HEK293 (cell line): ENCODE measurements at regions not wholly inside any gene's neighbourhood (a gene's known extent, or its start where the extent isn't known, plus 50 kb on each side); places are given as distances from the start of the nearest gene placed in this dataset.

Source experiments
- CTCF ChIA-PET: fragments of 350-600 bp; formaldehyde crosslinking; extraction: SDS; loops from one replicate; lab custom pipeline; 2021; ENCODE audit warnings: antibody characterized with exemption; lab: Yijun Ruan, JAX
- POLR2A ChIA-PET: fragments of 300-600 bp; formaldehyde crosslinking; extraction: SDS; loops from one replicate; lab custom pipeline; 2020; ENCODE audit warnings: antibody characterized with exemption, inconsistent platforms; lab: Yijun Ruan, JAX
- H3K27ac ChIP-seq: fragments of 200-500 bp; sonication (Bioruptor generic); 2 replicates; pipeline ENCODE4 v1.5.1; 2014; ENCODE audit warnings: low read depth, low read length, control low read depth, inconsistent platforms; ENCODE audit errors: extremely low read depth
- H3K36me3 ChIP-seq, 2 experiments: fragments of 200-500 bp in 1 of 2; sonication (Bioruptor generic) in 1 of 2; 1 replicate in 1 of 2; 2 replicates in 1 of 2; pipeline ENCODE4 v1.5.1; 2014 to 2017; ENCODE audit warnings: inconsistent platforms in 2 of 2, low read length in 2 of 2; ENCODE audit not compliant: control insufficient read depth in 2 of 2, insufficient read depth in 1 of 2
- H3K4me1 ChIP-seq: fragments of 200-500 bp; sonication (Bioruptor generic); 2 replicates; pipeline ENCODE4 v1.5.1; 2014; ENCODE audit warnings: mild to moderate bottlenecking, low read length, inconsistent platforms; ENCODE audit not compliant: control insufficient read depth, insufficient read depth
- H3K4me3 ChIP-seq: 2 replicates; pipeline ENCODE4 v1.5.1; 2011; ENCODE audit warnings: low read depth, mild to moderate bottlenecking, control low read depth, low read length, moderate library complexity
- H3K9me3 ChIP-seq: fragments of 200-500 bp; sonication (Bioruptor generic); 2 replicates; pipeline ENCODE4 v1.5.1; 2014; ENCODE audit warnings: low read depth, low read length, inconsistent platforms; ENCODE audit not compliant: control insufficient read depth, insufficient read depth
- GLI4 ChIP-seq: fragments of 450-650 bp; formaldehyde crosslinking; IDR thresholded peaks from 2 replicates; pipeline ENCODE4 v1.5.1; 2016; ENCODE audit warnings: missing biosample characterization, missing genetic modification characterization
- HOXC10 ChIP-seq: sonication (generic); formaldehyde crosslinking; IDR thresholded peaks from 2 replicates; pipeline ENCODE4 v1.8.1; 2023; ENCODE audit warnings: mild to moderate bottlenecking, missing genetic modification reagents
- HOXD13 ChIP-seq: sonication (generic); formaldehyde crosslinking; IDR thresholded peaks from 2 replicates; pipeline ENCODE4 v1.8.0; 2022; ENCODE audit warnings: missing genetic modification reagents, borderline replicate concordance
- IKZF3 ChIP-seq: fragments of 450-650 bp; IDR thresholded peaks from 2 replicates; pipeline ENCODE4 v1.5.0; 2018; ENCODE audit warnings: missing biosample characterization, mild to moderate bottlenecking, missing genetic modification characterization, moderate library complexity
- KLF8 ChIP-seq: fragments of 450-650 bp; formaldehyde crosslinking; IDR thresholded peaks from 2 replicates; pipeline ENCODE4 v1.5.1; 2016; ENCODE audit warnings: missing biosample characterization, missing genetic modification characterization
- MYNN ChIP-seq: fragments of 450-650 bp; formaldehyde crosslinking; IDR thresholded peaks from 2 replicates; pipeline ENCODE4 v1.5.1; 2016; ENCODE audit warnings: missing biosample characterization, missing genetic modification characterization, borderline replicate concordance
- ZBTB1 ChIP-seq: fragments of 450-650 bp; formaldehyde crosslinking; IDR thresholded peaks from 2 replicates; pipeline ENCODE4 v1.5.1; 2016; ENCODE audit warnings: missing biosample characterization, missing genetic modification characterization
- ZBTB17 ChIP-seq: fragments of 450-650 bp; formaldehyde crosslinking; IDR thresholded peaks from 2 replicates; pipeline ENCODE4 v1.5.1; 2016; ENCODE audit warnings: missing biosample characterization, missing genetic modification characterization
- ZFP3 ChIP-seq: fragments of 450-650 bp; formaldehyde crosslinking; IDR thresholded peaks from 2 replicates; pipeline ENCODE4 v1.5.1; 2016; ENCODE audit warnings: low read depth, missing biosample characterization, missing genetic modification characterization
- ZNF133 ChIP-seq: fragments of 450-650 bp; formaldehyde crosslinking; IDR thresholded peaks from 2 replicates; pipeline ENCODE4 v1.5.1; 2016; ENCODE audit warnings: missing biosample characterization, missing genetic modification characterization
- ZNF184 ChIP-seq: fragments of 450-650 bp; IDR thresholded peaks from 2 replicates; pipeline ENCODE4 v1.5.1; 2018; ENCODE audit warnings: missing biosample characterization, mild to moderate bottlenecking, missing genetic modification characterization
- ZNF202 ChIP-seq: fragments of 450-650 bp; formaldehyde crosslinking; IDR thresholded peaks from 2 replicates; pipeline ENCODE4 v1.5.1; 2016; ENCODE audit warnings: missing biosample characterization, missing genetic modification characterization, borderline replicate concordance
- ZNF266 ChIP-seq: fragments of 450-650 bp; formaldehyde crosslinking; IDR thresholded peaks from 2 replicates; pipeline ENCODE4 v1.5.1; 2016; ENCODE audit warnings: missing biosample characterization, missing genetic modification characterization, low read depth
- ZNF501 ChIP-seq: fragments of 450-650 bp; formaldehyde crosslinking; IDR thresholded peaks from 2 replicates; pipeline ENCODE4 v1.5.1; 2016; ENCODE audit warnings: missing biosample characterization, missing genetic modification characterization
- ZNF548 ChIP-seq: fragments of 450-650 bp; formaldehyde crosslinking; IDR thresholded peaks from 2 replicates; pipeline ENCODE4 v1.5.1; 2016; ENCODE audit warnings: missing biosample characterization, missing genetic modification characterization
- ZNF610 ChIP-seq: fragments of 450-650 bp; formaldehyde crosslinking; IDR thresholded peaks from 2 replicates; pipeline ENCODE4 v1.5.1; 2016; ENCODE audit warnings: missing biosample characterization, missing genetic modification characterization, borderline replicate concordance
- ZNF623 ChIP-seq: fragments of 450-650 bp; formaldehyde crosslinking; IDR thresholded peaks from 2 replicates; pipeline ENCODE4 v1.5.1; 2016; ENCODE audit warnings: missing biosample characterization, missing genetic modification characterization
- ZNF660 ChIP-seq: fragments of 450-650 bp; IDR thresholded peaks from 2 replicates; pipeline ENCODE4 v1.5.1; 2018; ENCODE audit warnings: missing biosample characterization, mild to moderate bottlenecking, missing genetic modification characterization
- ZNF670 ChIP-seq: fragments of 450-650 bp; formaldehyde crosslinking; IDR thresholded peaks from 2 replicates; pipeline ENCODE4 v1.5.1; 2016; ENCODE audit warnings: missing biosample characterization, missing genetic modification characterization, low read depth
- ZNF704 ChIP-seq: fragments of 450-650 bp; formaldehyde crosslinking; IDR thresholded peaks from 2 replicates; pipeline ENCODE4 v1.5.1; 2016; ENCODE audit warnings: missing biosample characterization, missing genetic modification characterization
- ZNF76 ChIP-seq: fragments of 450-650 bp; formaldehyde crosslinking; IDR thresholded peaks from 2 replicates; pipeline ENCODE4; 2016; ENCODE audit warnings: low read depth, missing biosample characterization, missing genetic modification characterization, borderline replicate concordance
- ZNF768 ChIP-seq: fragments of 450-650 bp; formaldehyde crosslinking; IDR thresholded peaks from 2 replicates; pipeline ENCODE4 v1.5.1; 2018; ENCODE audit warnings: missing biosample characterization, mild to moderate bottlenecking, missing genetic modification characterization
- ZNF791 ChIP-seq: fragments of 450-650 bp; formaldehyde crosslinking; IDR thresholded peaks from 2 replicates; pipeline ENCODE4 v1.5.1; 2016; ENCODE audit warnings: missing biosample characterization, missing genetic modification characterization
- ZNF830 ChIP-seq: fragments of 450-650 bp; IDR thresholded peaks from 2 replicates; pipeline ENCODE4 v1.5.0; 2018; ENCODE audit warnings: missing biosample characterization, missing genetic modification characterization, low read depth, mild to moderate bottlenecking, moderate library complexity
- ZNF837 ChIP-seq: fragments of 450-650 bp; formaldehyde crosslinking; IDR thresholded peaks from 2 replicates; pipeline ENCODE4 v1.5.1; 2016; ENCODE audit warnings: missing biosample characterization, missing genetic modification characterization
- TF ChIP-seq, protein P1 (sequence below): fragments of 450-650 bp; formaldehyde crosslinking; optimal IDR thresholded peaks from 2 replicates; pipeline ENCODE3; 2016; ENCODE audit warnings: missing biosample characterization, mild to moderate bottlenecking, missing genetic modification characterization
- TF ChIP-seq, protein P2 (sequence below): sonication (generic); formaldehyde crosslinking; IDR thresholded peaks from 2 replicates; pipeline ENCODE4 v1.8.1; 2022; ENCODE audit warnings: mild to moderate bottlenecking, moderate library complexity, missing genetic modification reagents
- TF ChIP-seq, protein P3 (sequence below): fragments of 450-650 bp; formaldehyde crosslinking; IDR thresholded peaks from 2 replicates; pipeline ENCODE4 v1.5.1; 2017; ENCODE audit warnings: missing biosample characterization, missing genetic modification characterization
- TF ChIP-seq, protein P4 (sequence below): fragments of 450-650 bp; formaldehyde crosslinking; IDR thresholded peaks from 2 replicates; pipeline ENCODE4 v1.5.1; 2016; ENCODE audit warnings: missing biosample characterization, missing genetic modification characterization

- TF ChIP-seq ZNF610 (tag by site-specific recombination) (no peak), ZNF660 (tag by site-specific recombination) (no peak), HOXC10 (CRISPR knock-in tag) (no peak), GLI4 (tag by site-specific recombination) (no peak), ZNF830 (tag by site-specific recombination) (no peak), ZBTB1 (tag by site-specific recombination) (no peak), MYNN (tag by site-specific recombination) (no peak), KLF8 (tag by site-specific recombination) (no peak), ZNF670 (tag by site-specific recombination) (no peak), ZBTB17 (tag by site-specific recombination) (no peak), ZNF202 (tag by site-specific recombination) (no peak), ZNF76 (tag by site-specific recombination) (no peak), ZNF837 (tag by site-specific recombination) (no peak)
- TF ChIP-seq, protein P1, sequence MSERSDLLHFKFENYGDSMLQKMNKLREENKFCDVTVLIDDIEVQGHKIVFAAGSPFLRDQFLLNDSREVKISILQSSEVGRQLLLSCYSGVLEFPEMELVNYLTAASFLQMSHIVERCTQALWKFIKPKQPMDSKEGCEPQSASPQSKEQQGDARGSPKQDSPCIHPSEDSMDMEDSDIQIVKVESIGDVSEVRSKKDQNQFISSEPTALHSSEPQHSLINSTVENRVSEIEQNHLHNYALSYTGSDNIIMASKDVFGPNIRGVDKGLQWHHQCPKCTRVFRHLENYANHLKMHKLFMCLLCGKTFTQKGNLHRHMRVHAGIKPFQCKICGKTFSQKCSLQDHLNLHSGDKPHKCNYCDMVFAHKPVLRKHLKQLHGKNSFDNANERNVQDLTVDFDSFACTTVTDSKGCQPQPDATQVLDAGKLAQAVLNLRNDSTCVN (tag by site-specific recombination): no peak
- TF ChIP-seq, protein P2, sequence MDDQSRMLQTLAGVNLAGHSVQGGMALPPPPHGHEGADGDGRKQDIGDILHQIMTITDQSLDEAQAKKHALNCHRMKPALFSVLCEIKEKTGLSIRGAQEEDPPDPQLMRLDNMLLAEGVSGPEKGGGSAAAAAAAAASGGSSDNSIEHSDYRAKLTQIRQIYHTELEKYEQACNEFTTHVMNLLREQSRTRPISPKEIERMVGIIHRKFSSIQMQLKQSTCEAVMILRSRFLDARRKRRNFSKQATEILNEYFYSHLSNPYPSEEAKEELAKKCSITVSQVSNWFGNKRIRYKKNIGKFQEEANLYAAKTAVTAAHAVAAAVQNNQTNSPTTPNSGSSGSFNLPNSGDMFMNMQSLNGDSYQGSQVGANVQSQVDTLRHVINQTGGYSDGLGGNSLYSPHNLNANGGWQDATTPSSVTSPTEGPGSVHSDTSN (CRISPR knock-in tag): no peak
- POLR2A ChIA-PET: no interaction called here
- Histone ChIP-seq H3K27ac (no peak overlapping the region), H3K36me3 (no peaks in the 10 kb centered on the region), H3K4me1 (no peaks in the 10 kb centered on the region), H3K4me3 (no peak overlapping the region), H3K9me3 (no peaks in the 10 kb centered on the region)
- CTCF ChIA-PET: interaction anchor here (0.7 kb wide), 1 partner anchor 533 kb away, joined by 4 read pairs; no protein-coding TSS in a partner anchor
These were observed 514.4 kb downstream of the MBD2 start for GRCh38 chr18:53710080-53710479.

DNA sequence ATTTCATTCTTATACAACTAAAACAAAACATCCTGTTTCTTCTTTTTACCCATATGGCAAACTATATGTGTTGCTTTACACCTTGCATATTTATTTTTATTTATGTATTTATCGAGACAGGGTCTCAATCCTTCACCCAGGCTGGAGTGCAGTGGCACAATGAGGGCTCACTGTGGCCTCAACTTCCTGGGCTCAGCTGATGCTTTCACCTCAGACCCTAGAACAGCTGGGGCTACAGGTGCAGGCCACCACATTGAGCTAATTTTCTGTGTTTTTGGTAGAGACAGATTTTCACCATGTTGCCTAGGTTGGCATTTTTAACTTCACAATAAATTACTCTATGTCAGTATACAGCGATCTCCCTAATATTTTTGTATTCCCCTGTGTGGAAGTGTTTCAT is 522.0 kb downstream of the MBD2 start:
- no peak overlapping the region for H3K4me3 ChIP-seq
- ChIA-PET POLR2A (no interaction called here), CTCF (interaction anchor here (0.6 kb wide), 1 partner anchor 55 kb away, joined by 3 read pairs; no protein-coding TSS in a partner anchor)
- no peaks in the 10 kb centered on the region for H3K9me3 ChIP-seq
- TF ChIP-seq ZNF623 (tag by site-specific recombination) (no peak), ZNF501 (tag by site-specific recombination) (no peak), ZFP3 (tag by site-specific recombination) (no peak), ZNF266 (tag by site-specific recombination) (no peak), ZNF704 (tag by site-specific recombination) (no peak), ZNF768 (no peak), ZNF791 (tag by site-specific recombination) (no peak), ZNF133 (no peak), ZNF184 (no peak), IKZF3 (tag by site-specific recombination) (no peak), HOXD13 (no peak), ZNF548 (tag by site-specific recombination) (no peak)
- TF ChIP-seq, protein P3, sequence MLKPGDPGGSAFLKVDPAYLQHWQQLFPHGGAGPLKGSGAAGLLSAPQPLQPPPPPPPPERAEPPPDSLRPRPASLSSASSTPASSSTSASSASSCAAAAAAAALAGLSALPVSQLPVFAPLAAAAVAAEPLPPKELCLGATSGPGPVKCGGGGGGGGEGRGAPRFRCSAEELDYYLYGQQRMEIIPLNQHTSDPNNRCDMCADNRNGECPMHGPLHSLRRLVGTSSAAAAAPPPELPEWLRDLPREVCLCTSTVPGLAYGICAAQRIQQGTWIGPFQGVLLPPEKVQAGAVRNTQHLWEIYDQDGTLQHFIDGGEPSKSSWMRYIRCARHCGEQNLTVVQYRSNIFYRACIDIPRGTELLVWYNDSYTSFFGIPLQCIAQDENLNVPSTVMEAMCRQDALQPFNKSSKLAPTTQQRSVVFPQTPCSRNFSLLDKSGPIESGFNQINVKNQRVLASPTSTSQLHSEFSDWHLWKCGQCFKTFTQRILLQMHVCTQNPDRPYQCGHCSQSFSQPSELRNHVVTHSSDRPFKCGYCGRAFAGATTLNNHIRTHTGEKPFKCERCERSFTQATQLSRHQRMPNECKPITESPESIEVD: no peak
- TF ChIP-seq, protein P4, sequence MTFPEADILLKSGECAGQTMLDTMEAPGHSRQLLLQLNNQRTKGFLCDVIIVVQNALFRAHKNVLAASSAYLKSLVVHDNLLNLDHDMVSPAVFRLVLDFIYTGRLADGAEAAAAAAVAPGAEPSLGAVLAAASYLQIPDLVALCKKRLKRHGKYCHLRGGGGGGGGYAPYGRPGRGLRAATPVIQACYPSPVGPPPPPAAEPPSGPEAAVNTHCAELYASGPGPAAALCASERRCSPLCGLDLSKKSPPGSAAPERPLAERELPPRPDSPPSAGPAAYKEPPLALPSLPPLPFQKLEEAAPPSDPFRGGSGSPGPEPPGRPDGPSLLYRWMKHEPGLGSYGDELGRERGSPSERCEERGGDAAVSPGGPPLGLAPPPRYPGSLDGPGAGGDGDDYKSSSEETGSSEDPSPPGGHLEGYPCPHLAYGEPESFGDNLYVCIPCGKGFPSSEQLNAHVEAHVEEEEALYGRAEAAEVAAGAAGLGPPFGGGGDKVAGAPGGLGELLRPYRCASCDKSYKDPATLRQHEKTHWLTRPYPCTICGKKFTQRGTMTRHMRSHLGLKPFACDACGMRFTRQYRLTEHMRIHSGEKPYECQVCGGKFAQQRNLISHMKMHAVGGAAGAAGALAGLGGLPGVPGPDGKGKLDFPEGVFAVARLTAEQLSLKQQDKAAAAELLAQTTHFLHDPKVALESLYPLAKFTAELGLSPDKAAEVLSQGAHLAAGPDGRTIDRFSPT (tag by site-specific recombination): no peak
- no peak overlapping the region for H3K27ac ChIP-seq
- H3K4me1 ChIP-seq: no peaks in the 10 kb centered on the region
- H3K36me3 ChIP-seq: no peaks in the 10 kb centered on the region
